ENCODE measurements at regions not wholly inside any gene's neighbourhood (a gene's known extent, or its start where the extent isn't known, plus 50 kb on each side); places are given as distances from the start of the nearest gene placed in this dataset.

DNA sequence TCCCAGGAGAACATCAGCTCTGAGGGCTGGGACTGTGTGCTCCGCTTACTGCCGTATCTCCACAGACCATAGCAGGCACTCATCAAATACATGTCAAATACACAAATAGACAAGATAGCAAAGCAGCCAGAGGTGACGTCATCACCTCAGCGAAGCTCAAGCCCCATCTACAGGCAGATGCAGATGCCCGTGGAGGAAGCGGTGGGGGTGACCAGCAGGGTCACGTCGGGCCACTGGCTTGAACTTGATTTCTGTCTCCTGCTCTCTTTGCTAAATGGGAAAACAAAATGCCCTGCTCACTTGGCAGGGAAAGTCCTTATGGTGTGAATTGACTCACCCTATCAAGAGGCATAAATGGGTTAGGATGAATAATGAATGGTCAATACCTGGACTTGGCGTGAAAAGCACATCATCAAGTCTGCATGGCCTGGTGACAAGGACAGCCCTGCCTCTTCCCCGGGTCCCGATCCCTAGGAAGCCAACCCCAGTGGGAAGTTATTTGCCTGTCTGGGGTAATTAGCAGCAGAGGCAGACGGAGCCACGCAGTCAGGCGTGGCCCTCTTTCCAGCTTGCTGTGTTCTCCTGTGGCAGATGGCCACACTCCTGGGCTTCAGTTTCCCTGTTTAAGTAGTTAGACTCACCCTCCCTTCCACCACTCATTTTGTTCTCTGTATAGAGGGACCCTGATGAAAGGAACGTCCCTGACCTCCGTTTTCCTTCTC lies 536.0 kb downstream of the NPHP4 start:
- DNase-seq, result no peak

DNA sequence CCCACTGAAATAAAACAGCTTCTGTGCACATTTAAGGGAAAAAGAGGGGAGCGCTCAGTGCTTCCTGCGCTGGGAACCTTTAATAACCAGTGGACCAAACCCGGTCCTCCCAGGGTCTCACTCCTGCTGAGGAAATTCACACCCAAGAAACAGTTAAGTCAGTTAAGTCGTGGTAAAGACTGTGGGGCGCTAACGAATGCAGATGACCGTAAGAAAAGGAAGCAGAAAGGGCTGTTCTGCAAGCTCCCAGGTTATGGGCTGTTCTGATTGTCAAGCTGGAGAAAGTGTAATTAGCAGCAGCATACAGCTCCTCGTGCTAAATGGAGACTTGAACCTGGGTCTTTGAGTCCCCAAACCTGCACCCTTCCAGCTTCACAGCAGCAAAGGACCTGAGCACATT lies 536.6 kb downstream of the NPHP4 start:
- DNase-seq, result no peak

DNA sequence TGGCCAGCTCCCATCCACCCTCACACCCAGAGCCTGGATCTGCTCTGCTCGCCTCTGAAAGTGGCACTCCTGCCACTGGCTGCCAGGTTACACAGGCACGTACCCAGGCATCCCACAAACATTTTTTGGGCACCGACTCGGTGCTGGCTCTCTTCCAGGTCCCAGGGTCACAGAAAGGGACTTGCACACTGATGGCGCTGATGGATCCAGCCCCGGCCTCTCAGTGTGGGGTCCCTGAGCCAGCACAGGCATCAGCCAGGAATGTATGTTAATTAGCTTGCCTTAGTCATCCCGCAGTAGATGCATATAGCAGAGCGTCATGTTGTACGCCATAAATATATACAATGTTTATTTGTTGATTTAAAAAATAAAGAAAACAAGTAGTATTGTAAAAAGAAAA lies 537.2 kb downstream of the NPHP4 start:
- DNase-seq, result no peak

DNA sequence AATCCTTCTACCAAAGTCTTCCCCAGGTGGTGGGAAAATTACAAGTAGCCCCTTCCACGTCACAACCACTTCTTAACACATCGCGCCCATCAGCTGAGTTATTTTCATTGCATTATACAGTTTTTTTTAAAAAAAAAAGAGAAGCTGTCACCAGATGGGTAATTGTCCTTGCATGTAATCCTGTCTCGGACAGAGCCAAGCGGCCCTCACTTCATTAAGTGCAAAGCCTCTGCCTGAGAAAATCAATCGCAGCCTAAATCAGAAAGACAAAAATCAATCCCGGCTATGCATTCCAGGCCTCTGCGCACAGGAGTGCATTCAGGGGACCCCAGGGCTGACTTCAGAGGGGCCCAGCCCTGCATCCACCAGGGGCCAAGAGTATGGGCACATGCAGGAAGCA lies 538.9 kb downstream of the NPHP4 start:
- DNase-seq, result no peak

DNA sequence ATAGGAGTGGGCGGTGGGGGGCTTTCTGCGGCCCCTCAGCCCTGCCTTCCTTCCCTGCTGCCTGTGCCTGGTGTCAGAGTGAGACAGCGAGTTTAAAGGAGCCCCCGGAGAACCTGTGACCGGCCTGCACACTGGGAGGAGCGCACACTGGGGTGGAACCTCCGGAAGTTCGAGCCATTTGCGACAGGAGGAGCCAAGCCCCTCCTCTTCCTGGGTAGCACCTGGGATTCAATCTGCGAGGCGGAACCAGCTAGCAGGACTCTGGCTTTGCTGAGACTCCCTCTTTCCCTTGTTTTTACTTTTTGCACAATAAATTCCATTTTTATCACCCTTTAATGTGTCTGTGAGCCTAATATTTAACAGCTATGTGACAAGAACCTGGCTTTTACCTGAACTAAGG lies 540.6 kb downstream of the NPHP4 start:
- DNase-seq, result no peak

DNA sequence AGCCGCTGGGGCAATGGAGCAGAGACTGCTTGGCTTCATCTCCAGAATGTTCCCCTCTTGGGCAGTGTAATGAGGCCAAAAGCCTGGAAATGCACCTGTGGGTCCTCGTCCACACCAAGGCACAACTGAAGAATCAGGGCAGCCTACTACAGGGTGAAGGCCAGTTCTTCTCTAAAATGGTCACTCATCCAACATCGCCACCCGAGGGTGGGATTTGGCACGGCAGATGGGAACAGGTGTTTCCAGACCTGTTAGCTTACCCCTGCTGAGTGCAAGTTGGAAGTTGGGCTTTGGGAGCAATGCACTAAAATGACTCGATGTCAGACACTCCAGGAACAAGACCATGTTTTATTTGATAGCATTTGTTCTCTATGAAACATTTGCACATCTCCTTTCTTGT lies 543.7 kb downstream of the NPHP4 start:
- no peak for DNase-seq

DNA sequence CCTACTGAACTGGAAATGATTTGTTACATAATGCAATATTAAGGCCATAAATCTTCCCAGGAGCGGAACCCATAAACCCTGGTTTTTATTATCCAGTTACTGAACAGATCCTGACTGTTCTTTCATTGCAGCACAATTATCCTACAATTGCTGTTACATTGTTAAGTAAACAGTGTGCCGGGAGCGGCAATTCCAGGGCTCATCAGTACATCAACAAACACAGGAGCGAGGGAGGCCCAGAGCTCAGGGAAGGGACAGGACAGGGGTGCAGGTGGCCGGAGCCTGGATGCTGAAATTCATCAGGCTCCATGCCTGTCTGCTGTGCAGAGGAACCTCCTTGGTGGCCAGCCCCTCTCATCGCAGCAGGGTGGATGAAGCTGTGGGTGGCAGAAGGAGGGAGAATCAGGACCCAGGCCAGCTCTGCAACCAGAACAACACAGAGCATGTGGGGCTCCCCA lies 544.7 kb downstream of the NPHP4 start:
- no peak for DNase-seq

DNA sequence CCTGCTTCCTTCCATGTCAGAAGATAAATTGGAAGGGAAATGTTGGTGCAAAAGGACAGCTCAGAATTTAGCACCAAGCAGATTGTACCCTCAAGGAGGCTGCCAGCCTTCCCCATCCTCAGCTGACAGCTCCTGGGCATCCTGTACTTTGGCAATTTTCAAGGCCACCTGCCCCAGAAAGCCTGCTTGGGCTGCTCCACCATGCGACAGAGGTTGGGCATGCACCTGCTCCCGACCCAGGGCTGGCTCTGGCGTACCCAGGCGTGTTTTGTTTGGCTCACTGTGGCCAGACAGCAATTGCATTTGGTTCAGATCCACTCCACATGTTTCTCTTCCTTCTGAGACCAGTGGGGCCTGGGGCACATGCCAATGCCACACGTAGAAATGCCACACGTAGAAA lies 547.8 kb downstream of the NPHP4 start:
- no peak for DNase-seq

DNA sequence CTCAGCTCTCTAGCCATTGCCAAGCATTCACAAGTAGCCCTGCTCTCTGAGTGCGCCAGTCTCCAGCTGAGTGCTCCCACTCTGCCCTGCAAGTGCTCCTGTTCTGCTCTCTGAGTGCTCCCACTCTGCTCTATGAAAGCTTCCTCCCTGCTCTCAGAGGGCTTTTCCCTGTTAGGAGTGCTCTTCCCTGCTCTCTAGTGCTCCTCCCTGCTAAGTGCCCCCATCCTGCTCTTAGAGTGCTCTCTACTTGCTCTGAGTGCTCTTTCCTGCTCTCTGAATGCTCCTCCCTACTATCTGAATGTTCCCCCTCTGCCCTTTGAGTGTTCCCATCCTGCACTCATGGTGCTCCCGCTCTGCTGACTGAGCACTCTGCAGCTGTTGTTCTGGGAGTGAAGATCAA lies 555.4 kb downstream of the NPHP4 start:
- DNase-seq, result no peak

DNA sequence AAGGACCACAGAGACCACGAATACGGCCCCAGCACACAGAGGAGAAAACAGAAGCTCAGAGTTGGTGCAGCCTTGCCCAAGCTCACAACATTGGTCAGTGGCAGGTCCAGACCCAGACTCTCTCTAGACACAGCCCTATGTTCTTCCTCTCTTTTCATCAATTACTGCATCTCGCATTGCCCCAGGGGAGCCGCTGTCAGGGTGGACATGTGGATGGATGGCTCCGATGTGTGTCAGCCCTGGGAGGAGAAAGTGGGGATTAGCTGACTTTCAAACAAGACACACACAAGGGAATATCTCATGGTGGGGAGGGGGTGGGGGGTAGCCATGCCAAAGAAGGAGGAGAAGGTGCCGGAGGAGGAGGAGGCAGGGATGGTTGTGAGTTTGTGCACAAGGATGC lies 556.8 kb downstream of the NPHP4 start:
- DNase-seq, result no peak

DNA sequence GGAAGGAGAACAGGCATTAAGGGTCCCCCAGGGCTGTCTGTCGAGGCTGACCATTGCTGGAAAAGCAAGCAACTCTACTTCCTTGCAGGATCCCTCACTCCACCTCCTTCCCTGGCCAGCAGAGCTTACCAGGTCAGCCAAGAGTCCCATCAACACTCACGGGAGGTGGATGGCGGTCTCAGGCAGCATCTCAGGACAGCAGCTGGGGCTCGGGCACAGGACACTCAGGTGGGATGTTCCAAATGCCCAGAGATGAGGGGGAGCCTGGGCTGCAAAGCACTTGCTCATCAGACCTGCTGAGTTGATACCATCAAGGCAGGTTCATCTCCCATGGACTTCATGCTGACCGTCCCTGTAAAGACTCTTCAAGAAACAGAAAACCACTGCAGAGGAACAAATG lies 559.8 kb downstream of the NPHP4 start:
- no peak for DNase-seq

DNA sequence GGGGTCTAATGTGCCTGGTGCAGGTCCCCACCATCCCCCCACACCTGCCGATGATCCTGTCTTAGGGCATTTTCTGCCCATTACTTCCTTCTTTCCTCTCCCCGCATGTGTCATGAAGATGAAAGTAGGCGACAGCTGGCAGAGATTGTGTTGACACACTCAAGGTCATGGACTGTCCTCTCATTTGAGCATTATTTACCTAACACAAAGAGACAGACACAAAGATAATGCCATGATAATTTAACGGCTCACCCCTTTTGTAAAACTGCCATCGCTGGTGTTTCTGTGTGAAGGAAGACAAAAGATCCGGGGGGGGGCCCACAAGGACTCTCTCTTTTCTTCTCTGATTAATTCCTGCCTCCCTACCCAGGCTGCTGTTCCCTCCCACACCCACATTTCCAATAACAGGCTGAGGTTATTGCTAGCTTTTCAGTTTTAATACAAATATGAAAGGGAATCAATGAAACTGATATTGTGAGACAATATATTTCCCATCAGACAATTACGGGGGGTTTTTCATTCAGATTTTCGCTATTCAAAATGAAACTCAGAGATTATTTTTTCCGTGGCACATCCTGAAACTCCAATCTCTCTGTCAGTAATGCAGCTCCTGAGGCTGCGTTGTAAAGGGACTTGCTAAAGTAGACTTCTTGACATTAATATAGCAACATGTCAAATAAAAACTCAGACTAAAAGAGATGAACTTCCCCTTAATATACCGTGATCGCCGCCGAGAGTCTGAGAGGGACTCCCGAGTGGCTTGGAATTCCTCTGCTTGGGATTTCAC lies 561.1 kb downstream of the NPHP4 start:
- DNase-seq, result peak; percentile 67

DNA sequence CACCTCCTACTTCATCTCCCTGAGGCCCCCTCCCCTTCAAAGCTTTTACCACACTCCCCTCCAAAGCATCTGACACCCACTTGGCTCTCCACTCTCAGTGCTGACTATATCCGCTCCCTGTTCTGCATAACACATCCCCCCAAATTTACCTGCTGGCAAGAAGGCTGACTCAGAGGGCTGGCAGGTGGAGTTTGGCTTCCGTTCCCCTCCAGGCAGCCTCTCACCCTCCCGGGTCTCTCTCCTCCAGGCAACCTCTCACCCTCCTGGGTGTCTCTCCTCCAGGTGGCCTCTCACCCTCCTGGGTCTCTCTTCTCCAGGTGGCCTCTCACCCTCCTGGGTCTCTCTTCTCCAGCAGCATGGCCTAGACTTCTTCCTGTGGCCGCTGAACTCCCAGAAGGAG lies 562.1 kb downstream of the NPHP4 start:
- no peak for DNase-seq

DNA sequence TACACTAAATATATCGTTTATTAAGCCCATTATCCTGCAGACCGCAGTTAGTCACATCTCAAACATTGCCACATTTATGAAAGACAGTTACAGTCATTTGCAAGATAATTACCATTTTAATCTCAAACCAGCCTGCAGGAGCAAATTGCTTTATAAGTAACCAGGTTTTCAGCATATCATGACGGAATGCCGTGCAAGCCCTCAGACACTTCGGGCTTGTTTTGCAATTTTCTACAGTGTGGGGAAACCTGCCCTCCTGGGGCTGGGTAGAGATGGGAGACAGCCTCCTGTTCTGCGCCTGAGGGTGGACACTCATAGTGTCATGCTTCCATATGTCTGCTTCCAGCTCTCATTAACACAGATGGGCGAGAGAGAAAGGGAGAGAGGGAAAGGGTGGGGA lies 563.9 kb downstream of the NPHP4 start:
- DNase-seq, result no peak

DNA sequence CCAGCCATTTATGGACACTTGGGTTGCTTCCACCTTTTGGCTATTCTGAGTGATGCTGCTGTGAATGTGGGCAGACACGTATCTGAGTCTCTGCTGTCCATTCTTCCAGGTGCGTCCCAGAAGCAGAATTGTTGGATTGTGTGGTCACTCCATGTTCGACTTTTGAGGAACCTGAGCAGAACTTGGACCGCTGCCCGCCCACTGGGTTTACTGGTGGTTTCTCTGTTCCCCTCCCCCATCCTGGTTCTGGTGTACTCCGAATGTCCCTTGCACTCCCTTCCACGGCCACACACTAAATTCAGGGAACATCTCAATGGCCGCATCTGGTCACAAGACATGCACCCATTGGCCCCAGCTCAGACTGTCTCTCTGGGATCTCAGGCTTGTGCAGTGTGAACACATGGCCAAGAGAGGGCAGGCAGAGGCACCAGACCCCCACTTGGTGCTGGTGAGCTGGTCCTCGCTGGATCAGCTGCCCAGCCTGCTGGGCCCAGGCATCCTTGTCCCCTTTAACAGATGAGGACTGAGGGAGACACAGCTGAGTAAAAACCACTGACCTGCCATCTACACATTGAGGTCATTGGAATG lies 565.1 kb downstream of the NPHP4 start:
- no peak for DNase-seq

DNA sequence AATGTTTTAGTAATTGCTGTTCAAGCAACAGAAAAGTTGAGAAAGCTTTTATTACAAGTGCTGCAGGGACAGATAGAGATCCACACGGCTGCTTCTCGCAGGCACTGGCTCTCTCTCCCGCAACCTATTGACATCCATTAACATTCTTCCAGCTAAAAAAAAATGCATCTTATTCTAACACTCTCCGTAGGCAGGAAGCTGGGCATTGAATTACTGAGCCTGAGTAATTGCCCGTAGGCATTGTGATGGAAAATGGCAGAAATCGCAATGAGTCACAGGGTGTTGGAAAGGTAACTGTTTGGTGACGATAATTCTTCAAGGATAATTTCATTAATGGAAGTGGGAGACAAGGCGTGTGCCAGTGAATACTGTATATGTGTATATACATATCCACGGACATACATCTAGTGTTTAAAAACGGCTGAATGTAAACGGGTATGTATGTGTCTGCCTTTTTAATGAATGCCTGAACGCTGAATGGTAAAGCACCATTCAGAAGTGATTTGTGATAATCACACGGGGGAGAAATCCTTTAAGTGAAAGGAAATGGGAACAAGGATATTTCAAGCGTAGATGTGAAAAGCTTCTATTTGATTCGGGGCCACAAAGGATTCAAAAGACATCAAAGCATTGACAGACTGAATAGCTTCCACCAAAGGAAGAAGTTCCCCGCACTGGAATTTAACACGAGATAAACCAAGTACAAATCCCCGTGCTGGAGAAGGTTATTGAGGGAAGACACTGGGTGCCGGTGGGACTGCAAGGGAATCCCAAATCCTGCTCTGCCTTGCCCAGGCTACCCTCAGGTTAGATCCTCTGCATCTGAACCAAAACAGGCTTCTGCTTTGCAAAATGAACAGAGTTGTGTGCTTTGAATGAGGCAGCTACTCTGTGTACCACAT lies 567.2 kb downstream of the NPHP4 start:
- DNase-seq, result peak; percentile 8

DNA sequence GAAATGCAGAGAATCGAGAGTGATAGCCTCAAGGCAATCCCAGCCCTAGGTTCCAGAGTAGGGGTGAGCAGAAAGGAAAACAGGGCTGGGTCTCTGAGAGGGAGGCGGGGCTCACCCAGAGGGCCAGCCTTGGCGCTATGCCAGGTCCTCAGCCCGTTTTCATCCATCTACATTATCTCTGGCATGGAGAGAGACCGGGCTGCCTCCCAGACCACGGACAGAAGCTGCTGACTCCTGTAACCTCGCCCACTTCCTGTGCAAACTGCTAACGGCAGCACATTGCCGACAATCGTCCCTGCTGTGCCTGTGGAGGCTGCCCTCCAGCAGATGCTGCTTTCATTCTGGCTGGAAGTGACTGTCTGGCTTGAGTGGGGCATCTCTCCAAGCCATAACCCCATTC lies 569.1 kb downstream of the NPHP4 start:
- DNase-seq, result peak; percentile 56

DNA sequence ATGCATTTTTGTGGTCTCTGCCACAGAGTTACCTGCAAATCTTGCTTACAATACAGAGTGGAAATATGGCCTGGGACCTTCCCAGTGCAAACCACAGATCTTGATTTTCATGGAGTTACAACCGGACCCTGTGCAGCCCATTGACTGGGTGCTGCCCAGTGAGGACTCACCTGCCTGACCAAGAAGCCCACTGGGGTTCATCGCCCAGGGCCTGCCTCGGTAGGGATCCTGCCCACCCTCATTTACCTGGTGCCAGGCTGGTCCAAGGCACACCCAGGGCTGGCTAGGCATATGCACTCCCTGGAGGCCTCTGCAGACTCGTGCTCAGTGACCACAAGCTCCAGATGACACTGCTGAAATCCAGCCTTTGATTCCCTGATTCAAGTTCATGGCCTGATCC lies 572.7 kb downstream of the NPHP4 start:
- DNase-seq, result no peak

DNA sequence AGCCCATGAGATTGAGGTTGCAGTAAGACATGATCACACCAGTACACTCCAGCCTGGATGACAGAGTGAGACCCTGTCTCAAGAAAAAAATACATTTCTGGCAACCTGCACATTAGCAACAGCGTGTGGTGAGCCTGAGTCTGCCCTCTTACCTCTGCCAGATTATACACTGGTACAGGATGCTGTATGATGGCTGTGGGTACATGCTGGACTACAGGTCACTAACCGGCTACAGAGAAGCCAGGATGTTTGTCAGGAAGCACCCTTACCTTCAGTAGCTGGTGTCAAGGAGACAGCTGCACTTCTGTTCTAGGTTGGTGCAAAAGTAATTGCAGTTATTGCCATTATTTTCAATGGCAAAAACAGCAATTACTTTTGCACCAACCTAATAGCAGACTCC lies 575.7 kb downstream of the NPHP4 start:
- no peak for DNase-seq

DNA sequence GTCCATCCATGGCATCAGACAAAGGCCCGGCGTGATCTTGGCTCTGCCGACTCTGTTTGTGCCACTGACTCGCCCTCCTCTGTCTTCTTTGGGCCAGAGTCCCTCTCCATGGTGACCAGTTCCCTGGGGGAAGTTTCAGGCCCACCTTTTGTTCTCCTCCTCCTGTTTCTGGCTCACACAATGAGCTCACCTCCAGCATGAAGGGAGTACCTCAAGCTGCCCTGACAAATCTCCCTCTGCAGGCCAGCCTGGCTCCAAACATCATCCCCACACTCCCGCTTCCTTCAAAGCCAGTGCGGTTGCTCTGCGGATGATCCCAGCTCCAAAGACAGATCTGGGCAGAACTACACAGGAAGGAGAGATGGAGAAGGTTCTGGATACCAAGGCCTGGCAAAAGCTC lies 576.6 kb downstream of the NPHP4 start:
- no peak for DNase-seq

DNA sequence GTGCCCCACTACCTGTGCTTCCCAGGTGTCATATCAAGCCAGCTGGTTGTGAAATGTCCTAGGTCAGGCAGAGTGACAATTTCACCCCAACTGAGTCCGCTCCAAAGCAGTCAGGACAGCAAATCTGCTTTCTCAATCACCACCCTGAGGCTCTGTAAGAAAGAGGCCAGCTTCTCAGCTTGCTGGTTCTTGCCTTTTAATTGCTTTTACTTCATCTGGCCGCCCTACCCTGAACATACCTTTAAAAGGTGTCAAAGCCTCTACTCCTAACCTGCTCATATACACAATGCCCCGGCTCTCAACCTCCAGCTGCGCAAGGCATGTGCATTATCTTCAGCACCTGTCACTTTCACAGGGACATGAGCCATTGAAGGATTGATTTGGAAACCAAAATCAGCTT lies 581.6 kb downstream of the NPHP4 start:
- peak; percentile 56 for DNase-seq

DNA sequence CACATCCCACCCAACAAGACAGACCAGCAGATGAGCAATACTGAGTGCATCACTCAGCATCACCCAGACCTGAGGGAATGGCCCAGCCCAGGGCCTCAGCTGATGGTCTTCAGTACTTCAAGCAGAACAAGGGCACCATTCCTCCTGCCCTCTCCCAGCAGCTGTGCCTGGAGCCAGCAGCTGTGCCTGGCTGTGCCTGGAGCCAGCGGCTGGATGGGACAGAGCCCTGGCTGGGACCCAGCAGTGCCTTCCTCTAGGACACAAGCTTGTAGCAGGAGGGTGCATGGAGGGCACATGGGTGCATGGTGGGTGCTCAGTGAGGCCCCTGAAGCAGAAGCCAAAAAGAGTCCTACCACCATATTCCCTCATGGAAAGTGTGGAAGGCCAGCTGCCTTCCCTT lies 583.8 kb downstream of the NPHP4 start:
- no peak for DNase-seq

DNA sequence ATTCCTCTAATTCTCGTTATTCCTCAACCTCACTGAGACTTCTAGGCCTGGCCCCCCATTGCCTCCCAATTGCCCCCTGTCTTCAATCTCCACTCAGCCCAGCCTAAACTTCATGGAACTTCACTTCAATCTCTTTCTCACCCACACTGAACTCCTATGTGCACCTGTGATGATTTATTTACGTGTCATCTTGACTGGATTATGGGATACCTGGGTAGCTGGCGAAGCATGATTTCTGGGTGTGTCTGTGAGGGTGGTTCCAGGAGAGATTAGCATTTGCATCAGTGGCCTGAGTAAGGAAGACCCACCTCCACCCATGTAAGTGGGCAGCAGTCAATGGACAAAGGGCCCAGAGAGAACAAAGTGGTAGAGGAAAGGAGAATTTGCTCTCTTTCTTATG lies 587.0 kb downstream of the NPHP4 start:
- no peak for DNase-seq
